OCI-LY7 (cell line): ENCODE measurements at regions not wholly inside any gene's neighbourhood (a gene's known extent, or its start where the extent isn't known, plus 50 kb on each side); places are given as distances from the start of the nearest gene placed in this dataset.

Source experiments
- BruUV-seq: library from RNA; stranded (reverse); fragments of 400-500 nt; replicated peaks from 2 replicates; lab custom pipeline; 2021; lab: Mats Ljungman, UMichigan
- CTCF ChIA-PET: fragments of 300-600 bp; sonication (Branson Sonifier 250); formaldehyde crosslinking; loops from one replicate; lab custom pipeline; 2022; ENCODE audit warnings: antibody characterized with exemption; ENCODE audit not compliant: unreplicated experiment; lab: Charles Lee
- POLR2A ChIA-PET: fragments of 300-600 bp; sonication (Branson Sonifier 250); formaldehyde crosslinking; loops from one replicate; lab custom pipeline; 2022; ENCODE audit warnings: antibody characterized with exemption; lab: Charles Lee
- DNase-seq: peaks from one replicate; pipeline ENCODE4 v3.0.0-alpha.2; 2015; ENCODE audit warnings: low spot score
- H2AFZ ChIP-seq: fragments of 200-600 bp; sonication (generic), shearing (Covaris generic); 2 replicates; pipeline ENCODE4 v1.6.1; 2014; ENCODE audit warnings: mild to moderate bottlenecking, antibody characterized with exemption, low read length, moderate library complexity
- H3K27ac ChIP-seq: fragments of 200-600 bp; sonication (generic); 2 replicates; pipeline ENCODE4 v1.5.1; 2014; ENCODE audit warnings: mixed run types, low read depth, mild to moderate bottlenecking, moderate library complexity, low read length, inconsistent platforms; ENCODE audit not compliant: poor library complexity, severe bottlenecking
- H3K36me3 ChIP-seq: fragments of 200-600 bp; sonication (generic); 2 replicates; pipeline ENCODE4 v1.6.1; 2014; ENCODE audit warnings: mild to moderate bottlenecking, antibody characterized with exemption, low read length, moderate library complexity, mixed read lengths; ENCODE audit not compliant: insufficient read depth
- H3K4me1 ChIP-seq: fragments of 200-600 bp; sonication (generic); 2 replicates; pipeline ENCODE4 v1.5.1; 2014; ENCODE audit warnings: mild to moderate bottlenecking, low read length; ENCODE audit not compliant: insufficient read depth, poor library complexity, severe bottlenecking
- H3K4me2 ChIP-seq: fragments of 200-600 bp; sonication (generic); 2 replicates; pipeline ENCODE4 v1.6.1; 2014; ENCODE audit warnings: mild to moderate bottlenecking, low read length
- H3K4me3 ChIP-seq: fragments of 200-600 bp; sonication (generic); 2 replicates; pipeline ENCODE4 v1.5.1; 2014; ENCODE audit warnings: mild to moderate bottlenecking, low read depth, low read length; ENCODE audit not compliant: poor library complexity, severe bottlenecking
- H3K79me2 ChIP-seq: fragments of 200-600 bp; sonication (generic); 2 replicates; pipeline ENCODE4 v1.6.1; 2016; ENCODE audit warnings: low read depth, mild to moderate bottlenecking, low read length, moderate library complexity, mixed read lengths; ENCODE audit not compliant: insufficient read depth
- H3K9me2 ChIP-seq: fragments of 200-600 bp; sonication (generic); 2 replicates; pipeline ENCODE4 v1.6.1; 2016; ENCODE audit warnings: mild to moderate bottlenecking, low read length, mixed read lengths; ENCODE audit not compliant: insufficient read depth
- H3K9me3 ChIP-seq: fragments of 200-600 bp; sonication (generic); 2 replicates; pipeline ENCODE4 v1.6.1; 2014; ENCODE audit warnings: mild to moderate bottlenecking, mixed run types, low read length, mixed read lengths
- H4K20me1 ChIP-seq: fragments of 200-600 bp; sonication (generic); 2 replicates; pipeline ENCODE4 v1.6.1; 2014; ENCODE audit warnings: mild to moderate bottlenecking, antibody characterized with exemption, low read length, moderate library complexity, mixed read lengths; ENCODE audit not compliant: insufficient read depth
- EZH2phosphoT487 ChIP-seq: fragments of 200-600 bp; sonication (generic); IDR thresholded peaks from 2 replicates; pipeline ENCODE4 v1.6.1; 2018; ENCODE audit warnings: low read depth, borderline replicate concordance, mild to moderate bottlenecking, mixed run types, antibody characterized with exemption, low read length, moderate library complexity, mixed read lengths
- intact Hi-C: fragments of 100-400 bp; cut with micrococcal nuclease; formaldehyde crosslinking; loops from one replicate; pipeline ENCODE4 v1.10.0; 2022; ENCODE audit not compliant: unreplicated experiment
- TF ChIP-seq, protein P1 (sequence below): fragments of 200-600 bp; sonication (generic); conservative IDR thresholded peaks from 2 replicates; pipeline ENCODE4 v1.5.1; 2014; ENCODE audit warnings: mild to moderate bottlenecking, antibody characterized with exemption, low read length, moderate library complexity, mixed read lengths

- no TSS peak for BruUV-seq
- H3K9me2 ChIP-seq = no peaks in the 10 kb centered on the region
Measured at GRCh38 chr2:236696834-236697233, 127.2 kb downstream of the ACKR3 start.

GRCh38 chr2:236698016-236698627 is 128.5 kb downstream of the ACKR3 start:
- intact Hi-C loops = no loop called here
- no peak for DNase-seq
- H3K9me2 ChIP-seq = no peaks in the 10 kb centered on the region
- no peak overlapping the region for H2AFZ ChIP-seq
- H3K9me3 ChIP-seq = no peaks in the 10 kb centered on the region
- H4K20me1 ChIP-seq = no peaks in the 10 kb centered on the region
- no peak overlapping the region for H3K4me3 ChIP-seq
- H3K4me1 ChIP-seq = no peaks in the 10 kb centered on the region
- no peak overlapping the region for H3K4me2 ChIP-seq
- no peaks in the 10 kb centered on the region for H3K36me3 ChIP-seq
- CTCF ChIA-PET = no interaction called here
- H3K27ac ChIP-seq = no peak overlapping the region
- no peaks in the 10 kb centered on the region for H3K79me2 ChIP-seq
- no TSS peak for BruUV-seq
- TF ChIP-seq, protein P1, sequence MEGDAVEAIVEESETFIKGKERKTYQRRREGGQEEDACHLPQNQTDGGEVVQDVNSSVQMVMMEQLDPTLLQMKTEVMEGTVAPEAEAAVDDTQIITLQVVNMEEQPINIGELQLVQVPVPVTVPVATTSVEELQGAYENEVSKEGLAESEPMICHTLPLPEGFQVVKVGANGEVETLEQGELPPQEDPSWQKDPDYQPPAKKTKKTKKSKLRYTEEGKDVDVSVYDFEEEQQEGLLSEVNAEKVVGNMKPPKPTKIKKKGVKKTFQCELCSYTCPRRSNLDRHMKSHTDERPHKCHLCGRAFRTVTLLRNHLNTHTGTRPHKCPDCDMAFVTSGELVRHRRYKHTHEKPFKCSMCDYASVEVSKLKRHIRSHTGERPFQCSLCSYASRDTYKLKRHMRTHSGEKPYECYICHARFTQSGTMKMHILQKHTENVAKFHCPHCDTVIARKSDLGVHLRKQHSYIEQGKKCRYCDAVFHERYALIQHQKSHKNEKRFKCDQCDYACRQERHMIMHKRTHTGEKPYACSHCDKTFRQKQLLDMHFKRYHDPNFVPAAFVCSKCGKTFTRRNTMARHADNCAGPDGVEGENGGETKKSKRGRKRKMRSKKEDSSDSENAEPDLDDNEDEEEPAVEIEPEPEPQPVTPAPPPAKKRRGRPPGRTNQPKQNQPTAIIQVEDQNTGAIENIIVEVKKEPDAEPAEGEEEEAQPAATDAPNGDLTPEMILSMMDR = no peak
- TF ChIP-seq EZH2phosphoT487 = no peak
- POLR2A ChIA-PET = interaction anchor here (0.6 kb wide), 1 partner anchor 353 kb away, joined by 3 read pairs; no protein-coding TSS in a partner anchor

More at GRCh38 chr2:236696834-236697233, 127.2 kb downstream of the ACKR3 start:
- Histone ChIP-seq H3K9me3 (no peaks in the 10 kb centered on the region), H3K4me1 (no peaks in the 10 kb centered on the region), H2AFZ (no peak overlapping the region), H3K4me3 (no peak overlapping the region), H3K36me3 (no peaks in the 10 kb centered on the region), H3K4me2 (no peak overlapping the region), H4K20me1 (no peaks in the 10 kb centered on the region), H3K79me2 (no peaks in the 10 kb centered on the region), H3K27ac (no peak overlapping the region)
- TF ChIP-seq, protein P1 = no peak
- intact Hi-C loops = no loop called here
- ChIA-PET POLR2A (no interaction called here), CTCF (no interaction called here)
- no peak for DNase-seq

GRCh38 chr2:236700703-236701102 is 131.1 kb downstream of the ACKR3 start:
- BruUV-seq = no TSS peak
- Histone ChIP-seq H2AFZ (no peak overlapping the region), H3K9me3 (no peaks in the 10 kb centered on the region), H3K36me3 (no peaks in the 10 kb centered on the region), H3K79me2 (no peaks in the 10 kb centered on the region), H3K9me2 (no peaks in the 10 kb centered on the region), H3K4me2 (no peak overlapping the region), H4K20me1 (no peaks in the 10 kb centered on the region), H3K4me1 (no peaks in the 10 kb centered on the region), H3K27ac (no peak overlapping the region), H3K4me3 (no peak overlapping the region)
- CTCF ChIA-PET = no interaction called here
- POLR2A ChIA-PET = no interaction called here
- intact Hi-C loops = no loop called here
- DNase-seq = no peak
- TF ChIP-seq EZH2phosphoT487 = no peak
- TF ChIP-seq, protein P1 = no peak
